GM11168 (cell line): ENCODE measurements at regions not wholly inside any gene's neighbourhood (a gene's known extent, or its start where the extent isn't known, plus 50 kb on each side); places are given as distances from the start of the nearest gene placed in this dataset.

Experiments used
- in situ Hi-C: fragments of 300-500 bp; cut with MboI; formaldehyde crosslinking; loops from one replicate; pipeline ENCODE4 v1.12.0; 2022; ENCODE audit warnings: low sequenced_read_pairs; ENCODE audit not compliant: unreplicated experiment

GRCh38 chr3:43883729-43884396 is 193.1 kb downstream of the ABHD5 start:
- in situ Hi-C loops: no loop called here

GRCh38 chr3:43884581-43884980 is 193.8 kb downstream of the ABHD5 start:
- in situ Hi-C loops: no loop called here

- in situ Hi-C loops: no loop called here
Observed at GRCh38 chr3:43885908-43886618, 195.3 kb downstream of the ABHD5 start.

- in situ Hi-C loops: loop anchor here (5.0 kb wide), 1 partner anchor 80 kb away; no protein-coding TSS in a partner anchor
Observed at GRCh38 chr3:43892061-43892460, 201.3 kb downstream of the ABHD5 start.

- in situ Hi-C loops: loop anchor here (5.0 kb wide), 1 partner anchor 80 kb away; no protein-coding TSS in a partner anchor
Observed at GRCh38 chr3:43892526-43892925, 201.8 kb downstream of the ABHD5 start.

GRCh38 chr3:43893727-43894126 is 203.0 kb downstream of the ABHD5 start:
- in situ Hi-C loops: loop anchor here (5.0 kb wide), 1 partner anchor 79 kb away; no protein-coding TSS in a partner anchor

- in situ Hi-C loops: loop anchor here (5.0 kb wide), 1 partner anchor 78 kb away; no protein-coding TSS in a partner anchor
Observed at GRCh38 chr3:43894176-43895049, 203.7 kb downstream of the ABHD5 start.

GRCh38 chr3:43895573-43895972 is 204.8 kb downstream of the ABHD5 start:
- in situ Hi-C loops: no loop called here

- in situ Hi-C loops: no loop called here
Observed at GRCh38 chr3:43902415-43902814, 211.7 kb downstream of the ABHD5 start.

- in situ Hi-C loops: no loop called here
Observed at GRCh38 chr3:43905157-43905556, 214.4 kb downstream of the ABHD5 start.

- in situ Hi-C loops: no loop called here
Observed at GRCh38 chr3:43906849-43907507, 216.2 kb downstream of the ABHD5 start.

- in situ Hi-C loops: no loop called here
Observed at GRCh38 chr3:43907508-43907858, 216.7 kb downstream of the ABHD5 start.

GRCh38 chr3:43908456-43908855 is 217.7 kb downstream of the ABHD5 start:
- in situ Hi-C loops: no loop called here

GRCh38 chr3:43909149-43909548 is 218.4 kb downstream of the ABHD5 start:
- in situ Hi-C loops: no loop called here

- in situ Hi-C loops: no loop called here
Observed at GRCh38 chr3:43910750-43911149, 220.0 kb downstream of the ABHD5 start.

- in situ Hi-C loops: no loop called here
Observed at GRCh38 chr3:43913036-43913948, 222.6 kb downstream of the ABHD5 start.

GRCh38 chr3:43914269-43914668 is 223.5 kb downstream of the ABHD5 start:
- in situ Hi-C loops: no loop called here

GRCh38 chr3:43915546-43915945 is 224.8 kb downstream of the ABHD5 start:
- in situ Hi-C loops: no loop called here

- in situ Hi-C loops: no loop called here
Observed at GRCh38 chr3:43917361-43917760, 226.6 kb downstream of the ABHD5 start.
